Caco-2 (cell line): ENCODE measurements at regions not wholly inside any gene's neighbourhood (a gene's known extent, or its start where the extent isn't known, plus 50 kb on each side); places are given as distances from the start of the nearest gene placed in this dataset.

Source experiments
- BruUV-seq: library from RNA; stranded (reverse); fragments of 400-500 nt; replicated peaks from 2 replicates; lab custom pipeline; 2021; lab: Mats Ljungman, UMichigan
- CTCF ChIA-PET: fragments of 300-600 bp; sonication (Branson Sonifier 250); formaldehyde crosslinking; loops from one replicate; lab custom pipeline; 2022; ENCODE audit warnings: antibody characterized with exemption; lab: Charles Lee
- POLR2A ChIA-PET: fragments of 300-600 bp; sonication (Branson Sonifier 250); formaldehyde crosslinking; loops from one replicate; lab custom pipeline; 2022; ENCODE audit warnings: antibody characterized with exemption; lab: Charles Lee
- DNase-seq, 2 experiments: peaks; one replicate each; pipeline versions ENCODE4 v3.0.0 to v3.0.0-alpha.2; 2020 to 2022
- H3K27me3 ChIP-seq: replicated peaks from 2 replicates; pipeline ENCODE4 v1.6.0; 2011; ENCODE audit warnings: low read length; ENCODE audit not compliant: control insufficient read depth, insufficient read depth
- H3K36me3 ChIP-seq: 2 replicates; pipeline ENCODE4 v1.5.1; 2011; ENCODE audit warnings: low read length; ENCODE audit not compliant: control insufficient read depth, insufficient read depth
- H3K4me1 ChIP-seq: fragments of 250-450 bp; sonication (Bioruptor Pico); 2 replicates; pipeline ENCODE4 v1.5.1; 2020; ENCODE audit warnings: mild to moderate bottlenecking
- H3K4me3 ChIP-seq: 2 replicates; pipeline ENCODE4 v1.5.1; 2011; ENCODE audit warnings: low read depth, mild to moderate bottlenecking, control low read depth, low read length
- H3K9me3 ChIP-seq: fragments of 250-450 bp; sonication (Bioruptor Pico); 2 replicates; pipeline ENCODE4 v1.5.1; 2020; ENCODE audit warnings: mild to moderate bottlenecking, moderate library complexity
- H3K27ac Mint-ChIP-seq: one replicate; pipeline ENCODE4 v1.8.0; 2022; ENCODE audit warnings: mixed read lengths; ENCODE audit not compliant: unreplicated experiment
- H3K27me3 Mint-ChIP-seq: one replicate; pipeline ENCODE4 v1.8.0; 2022; ENCODE audit warnings: mixed read lengths; ENCODE audit not compliant: insufficient read depth, unreplicated experiment
- H3K36me3 Mint-ChIP-seq: one replicate; pipeline ENCODE4 v1.8.0; 2022; ENCODE audit warnings: mild to moderate bottlenecking, mixed read lengths; ENCODE audit not compliant: insufficient read depth, unreplicated experiment
- H3K4me1 Mint-ChIP-seq: one replicate; pipeline ENCODE4 v1.8.0; 2022; ENCODE audit warnings: low read depth, mixed read lengths; ENCODE audit not compliant: unreplicated experiment
- H3K4me3 Mint-ChIP-seq: one replicate; pipeline ENCODE4 v1.8.0; 2022; ENCODE audit warnings: mild to moderate bottlenecking, moderate library complexity, mixed read lengths; ENCODE audit not compliant: unreplicated experiment
- H3K9me3 Mint-ChIP-seq: one replicate; pipeline ENCODE4 v1.8.0; 2022; ENCODE audit warnings: mixed read lengths; ENCODE audit not compliant: unreplicated experiment
- intact Hi-C: fragments of 100-400 bp; cut with micrococcal nuclease; formaldehyde crosslinking; loops from one replicate; pipeline ENCODE4 v1.10.0; 2022; ENCODE audit not compliant: unreplicated experiment
- TF ChIP-seq, protein P1 (sequence below), 2 experiments: fragments of 200-600 bp in 1 of 2; IDR thresholded peaks; 1 replicate in 1 of 2; 2 replicates in 1 of 2; pipeline versions ENCODE4 v1.5.1 to v1.8.0; 2011 to 2022; ENCODE audit warnings: antibody characterized with exemption in 1 of 2, control low read depth in 1 of 2, inconsistent platforms in 1 of 2, low read depth in 1 of 2, low read length in 1 of 2, mild to moderate bottlenecking in 1 of 2, moderate library complexity in 1 of 2; ENCODE audit not compliant: insufficient read depth in 1 of 2, severe bottlenecking in 1 of 2, unreplicated experiment in 1 of 2

GRCh38 chrX:26999634-27000033 lies 463.5 kb downstream of the PPP4R3C start:
- peaks cover 12% of the 10 kb centered on the region for H3K9me3 Mint-ChIP-seq

GRCh38 chrX:26958261-26958660 lies 504.9 kb downstream of the PPP4R3C start:
- BruUV-seq: no TSS peak
- intact Hi-C loops: no loop called here

More at GRCh38 chrX:26999634-27000033, 463.5 kb downstream of the PPP4R3C start:
- no peaks in the 10 kb centered on the region for H3K36me3 ChIP-seq
- no peak for DNase-seq
- intact Hi-C loops: no loop called here
- Mint-ChIP-seq H3K36me3 (no peaks in the 10 kb centered on the region), H3K4me3 (no peak overlapping the region), H3K27ac (no peak overlapping the region), H3K27me3 (no peaks in the 10 kb centered on the region), H3K4me1 (no peaks in the 10 kb centered on the region)
- POLR2A ChIA-PET: no interaction called here
- no peaks in the 10 kb centered on the region for H3K9me3 ChIP-seq
- H3K4me3 ChIP-seq: no peak overlapping the region
- TF ChIP-seq, protein P1, sequence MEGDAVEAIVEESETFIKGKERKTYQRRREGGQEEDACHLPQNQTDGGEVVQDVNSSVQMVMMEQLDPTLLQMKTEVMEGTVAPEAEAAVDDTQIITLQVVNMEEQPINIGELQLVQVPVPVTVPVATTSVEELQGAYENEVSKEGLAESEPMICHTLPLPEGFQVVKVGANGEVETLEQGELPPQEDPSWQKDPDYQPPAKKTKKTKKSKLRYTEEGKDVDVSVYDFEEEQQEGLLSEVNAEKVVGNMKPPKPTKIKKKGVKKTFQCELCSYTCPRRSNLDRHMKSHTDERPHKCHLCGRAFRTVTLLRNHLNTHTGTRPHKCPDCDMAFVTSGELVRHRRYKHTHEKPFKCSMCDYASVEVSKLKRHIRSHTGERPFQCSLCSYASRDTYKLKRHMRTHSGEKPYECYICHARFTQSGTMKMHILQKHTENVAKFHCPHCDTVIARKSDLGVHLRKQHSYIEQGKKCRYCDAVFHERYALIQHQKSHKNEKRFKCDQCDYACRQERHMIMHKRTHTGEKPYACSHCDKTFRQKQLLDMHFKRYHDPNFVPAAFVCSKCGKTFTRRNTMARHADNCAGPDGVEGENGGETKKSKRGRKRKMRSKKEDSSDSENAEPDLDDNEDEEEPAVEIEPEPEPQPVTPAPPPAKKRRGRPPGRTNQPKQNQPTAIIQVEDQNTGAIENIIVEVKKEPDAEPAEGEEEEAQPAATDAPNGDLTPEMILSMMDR (IDR thresholded peaks at IDR 0.05; ENCODE audit: insufficient read depth in 1 of 2, low read depth in 1 of 2, low read length in 1 of 2, severe bottlenecking in 1 of 2, unreplicated experiment in 1 of 2): no peak
- H3K27me3 ChIP-seq: no peaks in the 10 kb centered on the region
- CTCF ChIA-PET: no interaction called here
- no peaks in the 10 kb centered on the region for H3K4me1 ChIP-seq
- no TSS peak for BruUV-seq

GRCh38 chrX:26954029-26954428 lies 509.1 kb downstream of the PPP4R3C start:
- H3K4me3 ChIP-seq: no peak overlapping the region
- no peaks in the 10 kb centered on the region for H3K9me3 ChIP-seq
- Mint-ChIP-seq H3K27me3 (peaks cover 4% of the 10 kb centered on the region), H3K4me1 (no peaks in the 10 kb centered on the region), H3K4me3 (no peak overlapping the region), H3K9me3 (no peaks in the 10 kb centered on the region), H3K27ac (no peak overlapping the region), H3K36me3 (no peaks in the 10 kb centered on the region)
- no TSS peak for BruUV-seq
- no peaks in the 10 kb centered on the region for H3K36me3 ChIP-seq
- intact Hi-C loops: no loop called here
- POLR2A ChIA-PET: no interaction called here
- TF ChIP-seq, protein P1 (IDR thresholded peaks at IDR 0.05; ENCODE audit: insufficient read depth in 1 of 2, low read depth in 1 of 2, low read length in 1 of 2, severe bottlenecking in 1 of 2, unreplicated experiment in 1 of 2): no peak
- H3K4me1 ChIP-seq: no peaks in the 10 kb centered on the region
- DNase-seq: no peak
- H3K27me3 ChIP-seq: no peaks in the 10 kb centered on the region
- CTCF ChIA-PET: no interaction called here

More at GRCh38 chrX:26958261-26958660, 504.9 kb downstream of the PPP4R3C start:
- H3K36me3 Mint-ChIP-seq: no peaks in the 10 kb centered on the region
- Histone ChIP-seq H3K9me3 (no peaks in the 10 kb centered on the region), H3K4me1 (no peaks in the 10 kb centered on the region), H3K27me3 (no peaks in the 10 kb centered on the region), H3K4me3 (no peak overlapping the region), H3K36me3 (no peaks in the 10 kb centered on the region)
- H3K4me1 Mint-ChIP-seq: no peaks in the 10 kb centered on the region
- no peak for DNase-seq
- H3K4me3 Mint-ChIP-seq: no peak overlapping the region
- POLR2A ChIA-PET: no interaction called here
- H3K27ac Mint-ChIP-seq: no peak overlapping the region
- TF ChIP-seq, protein P1 (IDR thresholded peaks at IDR 0.05; ENCODE audit: insufficient read depth in 1 of 2, low read depth in 1 of 2, low read length in 1 of 2, severe bottlenecking in 1 of 2, unreplicated experiment in 1 of 2): no peak
- no peaks in the 10 kb centered on the region for H3K9me3 Mint-ChIP-seq
- H3K27me3 Mint-ChIP-seq: peaks cover 4% of the 10 kb centered on the region
- CTCF ChIA-PET: no interaction called here
